PFSK-1 (cell line): ENCODE measurements at regions not wholly inside any gene's neighbourhood (a gene's known extent, or its start where the extent isn't known, plus 50 kb on each side); places are given as distances from the start of the nearest gene placed in this dataset.

Experiments used
- POLR2AphosphoS5 ChIP-seq: IDR thresholded peaks from 2 replicates; pipeline ENCODE4 v1.6.1; 2012; ENCODE audit warnings: low read depth, mild to moderate bottlenecking, control low read depth, low read length, moderate library complexity
- REST ChIP-seq, 2 experiments: IDR thresholded peaks; 2 replicates each; pipeline versions ENCODE4 v1.6.1 to v1.8.0; 2011 to 2012; ENCODE audit warnings: low read depth in 2 of 2, low read length in 2 of 2, control low read depth in 1 of 2, inconsistent platforms in 1 of 2, mild to moderate bottlenecking in 1 of 2, moderate library complexity in 1 of 2; ENCODE audit not compliant: insufficient read depth in 1 of 2
- SIN3A ChIP-seq: IDR thresholded peaks from 2 replicates; pipeline ENCODE4 v1.6.1; 2012; ENCODE audit warnings: mild to moderate bottlenecking, low read length, moderate library complexity, borderline replicate concordance; ENCODE audit not compliant: insufficient read depth
- TAF1 ChIP-seq: IDR thresholded peaks from 2 replicates; pipeline ENCODE4 v1.6.1; 2012; ENCODE audit warnings: low read length, control low read depth, borderline replicate concordance; ENCODE audit not compliant: insufficient read depth

DNA sequence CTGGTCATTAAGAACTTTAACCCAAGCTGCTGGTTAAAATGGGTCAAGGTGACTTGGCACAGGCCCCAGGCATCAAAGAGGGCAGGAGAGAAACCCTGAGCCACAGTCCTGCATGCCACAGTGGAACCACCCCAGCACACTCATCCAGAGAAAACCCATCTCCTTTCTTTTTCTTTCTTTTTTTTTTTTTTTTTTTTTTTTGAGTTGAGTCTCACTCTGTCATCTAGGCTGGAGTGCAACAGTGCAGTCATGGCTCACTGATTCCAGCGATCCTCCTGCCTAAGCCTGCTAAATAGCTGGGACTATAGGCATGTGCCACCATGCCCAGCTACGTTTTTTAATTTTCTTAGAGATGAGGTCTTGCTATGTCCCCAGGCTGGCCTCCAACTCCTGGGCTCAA is 109.2 kb upstream of the RAB4A start:
- no peak for TF ChIP-seq POLR2AphosphoS5
- no peak for TF ChIP-seq TAF1
- no peak for TF ChIP-seq REST (IDR thresholded peaks at IDR 0.05; ENCODE audit: insufficient read depth in 1 of 2, low read depth in 2 of 2, low read length in 2 of 2)
- TF ChIP-seq SIN3A = no peak
